ENCODE measurements at regions not wholly inside any gene's neighbourhood (a gene's known extent, or its start where the extent isn't known, plus 50 kb on each side); places are given as distances from the start of the nearest gene placed in this dataset.

- no peak for DNase-seq
- intact Hi-C loops (cut with micrococcal nuclease), result no loop called here
- ATAC-seq, result no peak
Observed at GRCh38 chr5:7955476-7955875, 86.5 kb downstream of the MTRR start.

DNA sequence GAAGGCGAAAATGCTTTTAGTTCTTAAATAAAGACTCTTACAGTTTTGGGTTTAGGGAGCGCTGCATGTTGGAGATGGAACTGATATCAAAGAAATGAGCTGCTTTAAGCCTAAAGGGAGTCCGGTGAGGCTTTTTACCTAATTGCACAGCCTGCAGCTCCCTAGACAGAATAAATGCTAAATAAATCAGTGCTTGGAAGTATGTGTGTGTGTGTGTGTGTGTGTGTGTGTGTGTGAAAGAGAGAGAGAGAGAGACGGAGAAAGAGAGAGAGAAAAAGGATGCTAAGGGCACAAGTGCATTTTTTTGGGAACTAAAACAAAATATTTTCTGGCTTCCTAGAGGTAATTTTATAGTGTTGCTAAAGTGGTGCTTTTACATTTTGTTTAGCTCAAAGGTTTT lies 88.4 kb downstream of the MTRR start:
- DNase-seq (no peak), ATAC-seq (no peak)
- intact Hi-C loops (cut with micrococcal nuclease), result no loop called here

- ATAC-seq (no peak), DNase-seq (no peak)
- intact Hi-C loops (cut with micrococcal nuclease), result no loop called here
Observed at GRCh38 chr5:7960142-7960541, 91.2 kb downstream of the MTRR start.

GRCh38 chr5:7961540-7961939 lies 92.6 kb downstream of the MTRR start:
- DNase-seq, result no peak
- no peak for ATAC-seq
- intact Hi-C loops (cut with micrococcal nuclease), result no loop called here

DNA sequence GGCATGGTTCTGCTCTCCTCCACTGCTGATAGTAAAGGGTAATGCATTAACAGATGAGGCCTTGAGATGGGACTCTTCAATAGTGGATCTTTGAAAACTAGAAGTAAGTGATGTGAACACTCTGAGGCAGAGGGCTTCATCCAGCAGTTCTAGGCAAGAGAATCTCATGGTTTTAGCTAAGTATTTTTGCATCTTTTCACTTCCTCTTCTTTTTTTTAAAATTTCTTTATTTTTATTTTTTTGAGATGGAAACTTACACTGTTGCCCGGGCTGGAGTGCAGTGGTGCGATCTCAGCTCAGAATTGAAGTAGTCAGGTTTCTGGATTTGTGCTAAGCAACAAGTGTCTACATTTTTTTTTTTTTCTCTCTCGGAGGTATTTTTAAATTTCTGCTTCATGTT lies 101.9 kb downstream of the MTRR start:
- ATAC-seq, result no peak
- DNase-seq, result no peak
- intact Hi-C loops (cut with micrococcal nuclease), result no loop called here

GRCh38 chr5:7976411-7977190 lies 107.7 kb downstream of the MTRR start:
- intact Hi-C loops (cut with micrococcal nuclease), result no loop called here
- DNase-seq, result no peak
- ATAC-seq, result no peak

- intact Hi-C loops (cut with micrococcal nuclease), result no loop called here
- DNase-seq (no peak), ATAC-seq (no peak)
Observed at GRCh38 chr5:7978114-7978513, 109.2 kb downstream of the MTRR start.

DNA sequence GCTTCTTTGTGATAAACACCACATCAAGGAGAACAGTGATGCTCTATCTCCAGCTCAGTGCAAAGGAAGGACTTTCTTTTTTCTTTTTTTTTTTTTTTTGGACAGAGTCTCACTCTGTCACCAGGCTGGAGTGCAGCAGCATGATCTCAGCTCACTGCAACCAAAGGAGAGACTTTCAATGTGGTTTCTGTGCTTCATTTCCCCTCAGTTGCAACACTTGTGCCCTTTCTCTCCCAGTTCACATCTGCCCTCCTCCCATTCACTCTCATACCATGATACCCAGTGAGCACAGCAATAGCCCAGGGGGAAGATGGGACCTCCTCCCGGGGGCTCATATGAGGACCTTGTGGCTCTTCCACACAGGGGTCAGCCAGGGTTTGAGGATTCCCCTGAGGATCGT lies 110.0 kb downstream of the MTRR start:
- intact Hi-C loops (cut with micrococcal nuclease), result no loop called here
- ATAC-seq (no peak), DNase-seq (no peak)

DNA sequence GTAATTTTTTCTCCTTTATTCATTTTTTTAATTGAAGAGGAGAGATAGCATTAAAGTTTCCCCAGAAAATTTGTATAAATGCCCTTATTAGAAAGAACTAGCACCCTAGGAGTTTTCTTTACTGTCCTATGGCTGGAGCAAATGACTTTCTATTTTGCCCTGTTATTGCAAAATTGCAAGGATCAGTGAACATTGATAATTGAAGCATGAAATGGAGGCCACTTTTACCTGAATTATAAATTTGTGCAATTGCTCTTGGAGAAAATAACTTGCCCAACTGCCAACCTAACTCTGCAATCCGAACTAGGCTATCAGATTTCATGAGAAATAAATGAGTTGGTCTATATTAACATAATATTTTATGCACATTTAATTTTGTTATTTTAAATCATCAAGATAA lies 111.9 kb downstream of the MTRR start:
- intact Hi-C loops (cut with micrococcal nuclease), result no loop called here
- no peak for DNase-seq
- no peak for ATAC-seq

- intact Hi-C loops (cut with micrococcal nuclease), result no loop called here
- no peak for DNase-seq
- ATAC-seq, result no peak
Observed at GRCh38 chr5:7983433-7983832, 114.5 kb downstream of the MTRR start.

DNA sequence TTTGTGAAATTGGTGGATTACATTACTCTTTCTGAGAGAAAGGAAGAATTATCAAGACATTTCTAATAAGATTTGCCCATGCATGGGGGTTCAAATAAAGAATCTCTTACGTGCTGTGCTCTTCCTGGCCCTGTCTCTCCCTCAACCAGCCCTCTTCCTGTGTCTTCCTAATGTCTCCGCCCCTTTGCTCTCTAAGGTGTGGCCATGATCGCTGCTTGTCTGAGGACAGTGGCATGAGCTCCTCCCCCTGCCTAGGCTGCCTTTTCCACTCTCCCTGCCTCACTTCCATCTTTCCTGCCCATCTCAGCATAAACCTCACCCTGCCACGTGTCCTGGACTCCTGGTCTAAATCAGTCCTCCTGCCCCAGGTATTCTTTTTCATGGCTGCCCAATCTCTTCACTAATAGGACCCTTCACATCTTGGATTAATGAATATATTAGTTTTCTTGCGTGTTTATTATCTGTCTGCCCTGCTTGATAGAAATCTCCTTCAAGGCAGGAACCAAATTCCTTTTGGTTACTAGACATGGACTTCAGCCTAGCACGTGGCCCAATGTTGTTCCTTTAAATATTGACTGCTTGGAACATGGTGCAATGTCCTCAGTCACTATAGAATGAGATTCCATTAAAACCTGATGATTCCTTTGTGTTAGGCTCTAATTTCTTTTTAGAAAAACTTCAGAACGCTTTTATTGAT lies 122.3 kb downstream of the MTRR start:
- no peak for DNase-seq
- no peak for ATAC-seq
- intact Hi-C loops (cut with micrococcal nuclease), result no loop called here

DNA sequence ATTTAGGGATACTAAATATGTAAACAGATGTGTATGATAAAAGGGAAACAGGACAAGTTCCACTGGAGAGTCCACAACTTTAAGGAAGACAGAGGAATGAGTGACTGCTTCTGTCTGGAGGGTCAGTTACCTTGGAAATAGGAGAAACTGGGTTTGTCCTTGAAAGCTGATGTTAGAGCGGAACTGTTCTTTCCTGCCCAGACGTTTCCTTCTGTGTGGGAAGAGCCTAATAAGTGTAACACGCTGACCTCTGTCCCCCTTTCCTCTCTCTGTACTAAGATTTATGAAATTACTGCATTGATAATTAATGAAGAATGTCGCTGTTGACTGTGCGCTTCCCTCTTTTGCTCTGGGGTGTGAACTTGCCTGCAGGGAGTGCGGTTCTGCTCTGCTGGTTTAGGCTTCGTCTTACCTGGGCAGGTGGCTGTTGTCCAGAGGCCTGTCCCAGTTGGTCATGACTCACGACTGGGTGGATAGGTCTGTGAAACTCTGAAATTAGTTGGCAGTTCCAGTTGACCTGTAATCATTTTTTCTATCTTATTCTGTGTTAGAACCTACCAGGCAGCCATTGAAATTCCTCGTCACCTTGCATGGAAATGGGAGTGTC lies 126.8 kb downstream of the MTRR start:
- ATAC-seq (no peak), DNase-seq (no peak)
- intact Hi-C loops (cut with micrococcal nuclease), result no loop called here

- DNase-seq (no peak), ATAC-seq (no peak)
- intact Hi-C loops (cut with micrococcal nuclease), result no loop called here
Observed at GRCh38 chr5:8005416-8005815, 136.5 kb downstream of the MTRR start.

DNA sequence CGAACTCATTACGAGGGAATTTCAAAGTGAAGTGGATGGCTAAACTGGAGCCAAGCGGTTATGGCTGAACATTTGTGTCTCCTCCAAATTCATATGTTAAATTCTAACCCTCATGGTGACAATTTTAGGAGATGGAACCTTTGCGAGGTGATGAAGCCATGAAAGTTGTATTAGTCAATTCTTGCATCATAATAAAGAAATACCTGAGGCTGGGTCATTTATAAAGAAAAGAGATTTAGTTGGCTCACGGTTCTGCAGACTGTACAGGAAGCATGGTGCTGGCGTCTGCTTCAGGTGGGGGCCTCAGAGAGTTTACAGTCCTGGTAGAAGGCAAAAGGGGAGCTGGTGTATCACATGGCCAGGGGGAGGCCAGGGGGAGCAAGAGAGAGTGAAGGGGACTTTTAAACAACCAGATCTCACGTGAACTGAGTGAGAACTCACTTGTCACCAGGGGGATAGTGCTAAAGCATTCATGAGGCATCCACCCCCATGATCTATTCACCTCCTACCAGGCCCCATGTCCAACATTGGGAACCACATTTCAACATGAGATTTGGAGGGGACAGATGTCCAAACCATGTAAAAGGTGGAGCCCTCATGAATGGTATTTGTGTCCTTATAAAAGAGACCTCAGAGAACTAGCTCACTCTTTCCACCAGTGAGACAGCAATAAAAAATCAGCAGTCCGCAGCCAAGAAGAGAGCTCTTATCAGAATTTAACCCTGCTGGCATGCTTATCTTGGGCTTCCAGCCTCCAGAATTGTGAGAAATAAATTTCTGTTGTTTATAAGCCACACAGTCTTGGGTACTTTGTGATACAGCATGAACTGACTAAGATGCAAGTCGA lies 143.4 kb downstream of the MTRR start:
- DNase-seq, result no peak
- no peak for ATAC-seq
- intact Hi-C loops (cut with micrococcal nuclease), result no loop called here

GRCh38 chr5:8013948-8014710 lies 145.2 kb downstream of the MTRR start:
- intact Hi-C loops (cut with micrococcal nuclease), result no loop called here
- DNase-seq (no peak), ATAC-seq (no peak)

DNA sequence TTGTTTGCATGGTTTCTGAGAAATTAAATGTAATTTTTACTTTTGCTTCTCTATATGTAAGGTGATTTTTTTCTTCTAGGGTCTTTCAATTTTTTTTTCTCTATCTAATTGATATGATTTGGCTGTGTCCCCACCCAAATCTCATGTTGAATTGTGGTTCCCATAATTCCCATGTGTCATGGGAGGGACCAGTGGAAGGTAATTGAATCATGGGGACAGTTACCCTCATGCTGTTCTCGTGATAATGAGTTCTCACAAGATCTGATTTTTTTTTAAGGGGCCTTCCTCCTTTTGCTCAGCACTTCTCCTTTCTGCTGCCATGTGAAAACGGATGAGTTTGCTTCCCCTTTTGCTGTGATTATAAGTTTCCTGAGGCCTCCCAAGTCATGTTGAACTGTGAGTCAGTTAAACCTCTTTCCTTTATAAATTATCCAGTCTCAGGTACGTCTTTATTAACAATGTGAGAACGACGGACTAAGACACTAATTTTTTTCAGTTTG lies 150.8 kb downstream of the MTRR start:
- ATAC-seq, result no peak
- DNase-seq, result no peak
- intact Hi-C loops (cut with micrococcal nuclease), result no loop called here

GRCh38 chr5:8020861-8021514 lies 152.0 kb downstream of the MTRR start:
- no peak for ATAC-seq
- DNase-seq, result no peak
- intact Hi-C loops (cut with micrococcal nuclease), result no loop called here

- intact Hi-C loops (cut with micrococcal nuclease), result no loop called here
- ATAC-seq, result no peak
- DNase-seq, result no peak
Observed at GRCh38 chr5:8028243-8028642, 159.3 kb downstream of the MTRR start.

All from left ventricle myocardium superior (tissue), 1 donor.